ENCODE measurements at regions not wholly inside any gene's neighbourhood (a gene's known extent, or its start where the extent isn't known, plus 50 kb on each side); places are given as distances from the start of the nearest gene placed in this dataset.

GRCh38 chr2:212904646-212905045, 246.8 kb downstream of the IKZF2 start:
- no peak for TF ChIP-seq CTCF (IDR thresholded peaks at IDR 0.05)

GRCh38 chr2:212903413-212903812, 248.0 kb downstream of the IKZF2 start:
- TF ChIP-seq CTCF (IDR thresholded peaks at IDR 0.05) = no peak

GRCh38 chr2:212902421-212902820, 249.0 kb downstream of the IKZF2 start:
- no peak for TF ChIP-seq CTCF (IDR thresholded peaks at IDR 0.05)

GRCh38 chr2:212901604-212902275, 249.7 kb downstream of the IKZF2 start:
- TF ChIP-seq CTCF (IDR thresholded peaks at IDR 0.05) = no peak

- no peak for TF ChIP-seq CTCF (IDR thresholded peaks at IDR 0.05)
Observed at GRCh38 chr2:212900715-212901114, 250.7 kb downstream of the IKZF2 start.

- no peak for TF ChIP-seq CTCF (IDR thresholded peaks at IDR 0.05)
Observed at GRCh38 chr2:212898011-212898410, 253.4 kb downstream of the IKZF2 start.

GRCh38 chr2:212897296-212897695, 254.1 kb downstream of the IKZF2 start:
- no peak for TF ChIP-seq CTCF (IDR thresholded peaks at IDR 0.05)

- no peak for TF ChIP-seq CTCF (IDR thresholded peaks at IDR 0.05)
Observed at GRCh38 chr2:212894026-212894425, 257.4 kb downstream of the IKZF2 start.

Measured in LNCAP (cell line).